ENCODE measurements at regions not wholly inside any gene's neighbourhood (a gene's known extent, or its start where the extent isn't known, plus 50 kb on each side); places are given as distances from the start of the nearest gene placed in this dataset.
A peak's percentile ranks its signal among the peaks of the same experiment; 100 is the strongest.

GRCh38 chr3:152196782-152197181, 71.9 kb upstream of the MBNL1 start:
- Mint-ChIP-seq H3K4me3 (peak overlapping the region; percentile 93), H3K27ac (peak overlapping the region; percentile 98), H3K4me1 (peaks cover 51% of the 10 kb centered on the region), H3K36me3 (no peaks in the 10 kb centered on the region), H3K9me3 (no peaks in the 10 kb centered on the region), H3K27me3 (no peaks in the 10 kb centered on the region)
- DNase-seq (ENCODE audit: low spot score in 2 of 2) (peak in 1 of 2 donors; percentile 22), ATAC-seq (ENCODE audit: low read depth) (peak; percentile 65)

- H3K27me3 Mint-ChIP-seq = no peaks in the 10 kb centered on the region
- H3K4me3 Mint-ChIP-seq = peak overlapping the region; percentile 60
- no peaks in the 10 kb centered on the region for H3K9me3 Mint-ChIP-seq
- H3K36me3 Mint-ChIP-seq = no peaks in the 10 kb centered on the region
- DNase-seq (ENCODE audit: low spot score in 2 of 2) (no peak), ATAC-seq (ENCODE audit: low read depth) (no peak)
- H3K4me1 Mint-ChIP-seq = peaks cover 46% of the 10 kb centered on the region
- H3K27ac Mint-ChIP-seq = peak overlapping the region; percentile 98
These were observed 71.3 kb upstream of the MBNL1 start for GRCh38 chr3:152197451-152197850.

GRCh38 chr3:152197937-152198336, 70.8 kb upstream of the MBNL1 start:
- H3K36me3 Mint-ChIP-seq = no peaks in the 10 kb centered on the region
- H3K27ac Mint-ChIP-seq = peak overlapping the region; percentile 98
- H3K27me3 Mint-ChIP-seq = no peaks in the 10 kb centered on the region
- peak; percentile 20 for ATAC-seq (ENCODE audit: low read depth)
- H3K9me3 Mint-ChIP-seq = no peaks in the 10 kb centered on the region
- H3K4me1 Mint-ChIP-seq = peaks cover 43% of the 10 kb centered on the region
- no peak for DNase-seq (ENCODE audit: low spot score in 2 of 2)
- H3K4me3 Mint-ChIP-seq = peak overlapping the region; percentile 60

DNA sequence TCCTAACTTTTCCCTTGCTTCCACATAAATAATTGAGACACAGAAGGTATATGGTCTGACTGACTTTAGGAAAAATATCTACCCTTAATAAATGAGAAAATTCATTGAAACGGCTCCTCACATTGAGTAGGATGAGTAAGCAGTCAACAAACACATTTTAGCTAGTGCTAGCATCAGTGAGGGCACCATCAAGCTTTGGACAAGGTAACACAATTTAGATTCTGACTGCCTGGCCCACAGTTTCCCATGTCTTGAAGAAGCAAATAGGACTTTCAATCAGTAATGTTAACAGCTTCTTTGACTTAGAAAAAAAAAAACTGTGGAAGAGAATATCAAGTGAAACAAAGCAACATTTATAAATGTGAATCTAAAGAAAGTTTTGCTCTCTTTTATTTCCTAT, 70.1 kb upstream of the MBNL1 start:
- ATAC-seq (ENCODE audit: low read depth) (no peak), DNase-seq (ENCODE audit: low spot score in 2 of 2) (no peak)
- peaks cover 45% of the 10 kb centered on the region for H3K4me1 Mint-ChIP-seq
- H3K36me3 Mint-ChIP-seq = no peaks in the 10 kb centered on the region
- peak overlapping the region; percentile 98 for H3K27ac Mint-ChIP-seq
- peak overlapping the region; percentile 71 for H3K4me3 Mint-ChIP-seq
- no peaks in the 10 kb centered on the region for H3K9me3 Mint-ChIP-seq
- H3K27me3 Mint-ChIP-seq = no peaks in the 10 kb centered on the region

- Mint-ChIP-seq H3K4me3 (peak overlapping the region; percentile 71), H3K9me3 (no peaks in the 10 kb centered on the region), H3K36me3 (no peaks in the 10 kb centered on the region), H3K27me3 (no peaks in the 10 kb centered on the region), H3K4me1 (peaks cover 43% of the 10 kb centered on the region), H3K27ac (peak overlapping the region; percentile 98)
- ATAC-seq (ENCODE audit: low read depth) (peak; percentile 64), DNase-seq (ENCODE audit: low spot score in 2 of 2) (peak in 1 of 2 donors; percentile 20)
These were observed 69.5 kb upstream of the MBNL1 start for GRCh38 chr3:152199102-152199840.

GRCh38 chr3:152200476-152201420, 68.0 kb upstream of the MBNL1 start:
- H3K27ac Mint-ChIP-seq = peak overlapping the region; percentile 98
- DNase-seq (ENCODE audit: low spot score in 2 of 2) (no peak), ATAC-seq (ENCODE audit: low read depth) (no peak)
- no peaks in the 10 kb centered on the region for H3K9me3 Mint-ChIP-seq
- no peaks in the 10 kb centered on the region for H3K36me3 Mint-ChIP-seq
- peaks cover 45% of the 10 kb centered on the region for H3K4me1 Mint-ChIP-seq
- H3K27me3 Mint-ChIP-seq = no peaks in the 10 kb centered on the region
- H3K4me3 Mint-ChIP-seq = peak overlapping the region; percentile 71

DNA sequence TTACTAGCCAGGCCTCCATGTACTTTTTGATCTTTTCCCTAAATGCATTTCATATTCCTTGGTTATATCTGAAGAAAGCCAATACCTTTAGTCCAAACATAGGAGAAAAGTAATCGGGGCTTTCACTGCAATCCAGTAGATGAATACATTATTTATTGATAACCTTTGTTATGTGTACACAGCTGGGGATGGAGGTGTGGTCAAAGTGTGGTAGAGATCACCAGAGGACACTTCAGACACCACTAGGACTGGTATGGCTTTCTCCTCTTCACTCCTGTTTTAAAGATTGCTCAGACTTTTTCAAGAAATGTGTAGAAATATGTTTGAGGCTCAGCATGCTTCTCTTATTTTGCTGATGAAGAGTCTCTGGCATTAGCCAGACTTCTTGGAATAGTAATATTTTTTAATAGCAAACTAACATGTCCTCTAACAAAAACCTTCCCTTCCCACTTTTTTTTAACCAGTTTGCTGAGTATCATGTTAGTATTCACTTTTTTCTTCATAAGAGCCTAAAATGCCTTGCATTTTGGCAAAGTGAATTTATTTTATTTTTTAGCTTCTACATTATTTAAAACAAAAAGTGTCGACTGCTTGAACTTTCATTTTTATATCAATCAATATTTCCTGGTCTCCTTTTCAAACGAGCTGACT, 65.6 kb upstream of the MBNL1 start:
- no peak for DNase-seq (ENCODE audit: low spot score in 2 of 2)
- peak overlapping the region; percentile 83 for H3K4me3 Mint-ChIP-seq
- H3K36me3 Mint-ChIP-seq = peaks cover 5% of the 10 kb centered on the region
- peak overlapping the region; percentile 93 for H3K27ac Mint-ChIP-seq
- peaks cover 41% of the 10 kb centered on the region for H3K4me1 Mint-ChIP-seq
- no peaks in the 10 kb centered on the region for H3K27me3 Mint-ChIP-seq
- peaks cover 2% of the 10 kb centered on the region for H3K9me3 Mint-ChIP-seq
- ATAC-seq (ENCODE audit: low read depth) = no peak

DNA sequence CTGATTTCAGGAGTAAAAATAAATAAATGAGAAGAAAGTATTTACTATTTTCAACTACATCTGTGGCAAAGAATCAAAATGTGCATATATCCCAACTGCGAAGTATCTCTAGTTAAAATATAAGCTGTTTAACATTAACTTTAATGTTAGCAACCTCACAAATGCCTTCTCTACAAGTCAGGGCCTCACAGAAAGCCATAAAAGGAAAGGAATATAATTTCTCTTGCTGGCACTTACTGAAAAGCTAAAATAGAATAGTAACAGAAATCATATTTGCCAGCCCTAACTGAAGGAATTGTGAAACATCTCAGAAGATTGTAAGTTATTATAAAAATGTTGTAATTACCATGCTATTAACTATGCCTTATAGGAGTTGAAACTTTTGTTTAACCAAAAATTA, 65.1 kb upstream of the MBNL1 start:
- no peaks in the 10 kb centered on the region for H3K27me3 Mint-ChIP-seq
- ATAC-seq (ENCODE audit: low read depth) (no peak), DNase-seq (ENCODE audit: low spot score in 2 of 2) (no peak)
- peaks cover 39% of the 10 kb centered on the region for H3K4me1 Mint-ChIP-seq
- H3K9me3 Mint-ChIP-seq = peaks cover 4% of the 10 kb centered on the region
- peak overlapping the region; percentile 83 for H3K4me3 Mint-ChIP-seq
- H3K27ac Mint-ChIP-seq = peak overlapping the region; percentile 93
- H3K36me3 Mint-ChIP-seq = peaks cover 7% of the 10 kb centered on the region

GRCh38 chr3:152204218-152204617, 64.5 kb upstream of the MBNL1 start:
- no peak for ATAC-seq (ENCODE audit: low read depth)
- Mint-ChIP-seq H3K36me3 (peaks cover 11% of the 10 kb centered on the region), H3K27me3 (no peaks in the 10 kb centered on the region), H3K4me3 (peak overlapping the region; percentile 83), H3K4me1 (peaks cover 38% of the 10 kb centered on the region), H3K27ac (peak overlapping the region; percentile 85), H3K9me3 (peaks cover 7% of the 10 kb centered on the region)
- DNase-seq (ENCODE audit: low spot score in 2 of 2) = no peak

GRCh38 chr3:152205097-152205593, 63.6 kb upstream of the MBNL1 start:
- ATAC-seq (ENCODE audit: low read depth) = peak; percentile 90
- H3K4me3 Mint-ChIP-seq = peak overlapping the region; percentile 94
- peaks cover 11% of the 10 kb centered on the region for H3K36me3 Mint-ChIP-seq
- peak overlapping the region; percentile 94 for H3K27ac Mint-ChIP-seq
- H3K9me3 Mint-ChIP-seq = peaks cover 7% of the 10 kb centered on the region
- peaks cover 34% of the 10 kb centered on the region for H3K4me1 Mint-ChIP-seq
- no peaks in the 10 kb centered on the region for H3K27me3 Mint-ChIP-seq
- peak in 1 of 2 donors; percentile 58 for DNase-seq (ENCODE audit: low spot score in 2 of 2)

DNA sequence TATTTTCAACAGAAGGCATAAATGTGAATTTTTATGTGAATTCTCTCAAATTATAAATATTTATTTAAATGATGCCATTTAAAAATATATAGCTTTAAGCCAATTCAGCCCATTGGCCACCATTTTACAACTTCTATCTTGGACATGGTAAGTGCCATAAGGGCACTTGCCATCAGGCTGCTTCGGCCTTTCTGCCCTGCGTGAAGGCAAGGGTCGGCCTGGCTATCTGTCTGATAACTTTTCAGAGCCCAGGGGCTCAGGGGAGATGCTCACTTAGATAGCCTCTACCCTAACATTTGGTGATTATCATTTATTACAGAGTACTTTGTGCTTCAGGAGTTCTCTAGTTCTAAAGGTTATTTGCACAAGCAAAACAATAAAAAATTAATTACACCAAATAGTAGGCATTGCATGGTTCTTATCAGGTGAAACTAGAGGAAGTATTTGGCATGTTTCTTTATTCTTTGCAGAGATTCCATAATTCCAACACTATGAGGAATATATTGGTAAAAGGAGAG, 62.4 kb upstream of the MBNL1 start:
- peaks cover 11% of the 10 kb centered on the region for H3K36me3 Mint-ChIP-seq
- no peak for ATAC-seq (ENCODE audit: low read depth)
- H3K4me3 Mint-ChIP-seq = peak overlapping the region; percentile 94
- peaks cover 7% of the 10 kb centered on the region for H3K9me3 Mint-ChIP-seq
- H3K4me1 Mint-ChIP-seq = peaks cover 31% of the 10 kb centered on the region
- H3K27ac Mint-ChIP-seq = peak overlapping the region; percentile 94
- H3K27me3 Mint-ChIP-seq = no peaks in the 10 kb centered on the region
- no peak for DNase-seq (ENCODE audit: low spot score in 2 of 2)

DNA sequence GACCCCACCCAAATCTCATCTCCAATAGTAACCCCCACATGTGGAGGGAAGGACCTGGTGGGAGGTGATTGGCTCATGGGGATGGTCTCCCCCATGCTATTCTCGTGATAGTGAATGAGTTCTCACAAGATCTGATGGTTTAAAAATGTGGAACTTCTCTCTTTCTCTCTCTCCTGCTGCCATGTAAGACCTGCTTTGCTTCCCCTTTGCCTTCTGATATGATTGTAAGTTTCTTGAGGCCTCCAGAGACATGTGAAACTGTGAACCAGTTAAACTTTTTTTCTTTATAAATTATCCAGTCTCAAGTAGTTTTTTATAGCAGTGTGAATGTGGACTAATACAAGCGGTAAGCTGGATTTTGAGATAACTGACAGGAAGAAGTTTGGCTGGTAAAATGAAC, 60.3 kb upstream of the MBNL1 start:
- H3K27me3 Mint-ChIP-seq = no peaks in the 10 kb centered on the region
- ATAC-seq (ENCODE audit: low read depth) (no peak), DNase-seq (ENCODE audit: low spot score in 2 of 2) (no peak)
- peaks cover 7% of the 10 kb centered on the region for H3K9me3 Mint-ChIP-seq
- peaks cover 30% of the 10 kb centered on the region for H3K4me1 Mint-ChIP-seq
- H3K27ac Mint-ChIP-seq = no peak overlapping the region
- no peak overlapping the region for H3K4me3 Mint-ChIP-seq
- peaks cover 11% of the 10 kb centered on the region for H3K36me3 Mint-ChIP-seq

GRCh38 chr3:152209060-152209459, 59.7 kb upstream of the MBNL1 start:
- H3K27me3 Mint-ChIP-seq = no peaks in the 10 kb centered on the region
- no peak overlapping the region for H3K27ac Mint-ChIP-seq
- H3K4me3 Mint-ChIP-seq = no peak overlapping the region
- peaks cover 30% of the 10 kb centered on the region for H3K4me1 Mint-ChIP-seq
- peaks cover 11% of the 10 kb centered on the region for H3K36me3 Mint-ChIP-seq
- peaks cover 7% of the 10 kb centered on the region for H3K9me3 Mint-ChIP-seq
- DNase-seq (ENCODE audit: low spot score in 2 of 2) (no peak), ATAC-seq (ENCODE audit: low read depth) (no peak)
